Skeletal muscle satellite cell (primary cell): ENCODE measurements at regions not wholly inside any gene's neighbourhood (a gene's known extent, or its start where the extent isn't known, plus 50 kb on each side); places are given as distances from the start of the nearest gene placed in this dataset.

Experiments
- H3K27me3 ChIP-seq: 2 replicates; pipeline ENCODE4 v1.7.0; 2013; ENCODE audit warnings: low read length; ENCODE audit not compliant: control insufficient read depth, insufficient read depth
- H3K36me3 ChIP-seq: 2 replicates; pipeline ENCODE4 v1.7.0; 2013; ENCODE audit warnings: mild to moderate bottlenecking, control low read depth, low read length; ENCODE audit not compliant: insufficient read depth
- H3K4me1 ChIP-seq: 2 replicates; pipeline ENCODE4 v1.7.0; 2013; ENCODE audit warnings: low read length; ENCODE audit not compliant: control insufficient read depth, insufficient read depth
- H3K4me2 ChIP-seq: 2 replicates; pipeline ENCODE4 v1.7.0; 2013; ENCODE audit warnings: mild to moderate bottlenecking, low read length
- H3K4me3 ChIP-seq: 2 replicates; pipeline ENCODE4 v1.7.0; 2013; ENCODE audit warnings: low read length
- H3K9ac ChIP-seq: 2 replicates; pipeline ENCODE4 v1.7.0; 2013; ENCODE audit warnings: mild to moderate bottlenecking, low read depth, low read length, moderate library complexity
- H3K9me3 ChIP-seq: replicated peaks from 2 replicates; pipeline ENCODE4 v1.7.0; 2013; ENCODE audit warnings: mild to moderate bottlenecking, control low read depth, low read length

DNA sequence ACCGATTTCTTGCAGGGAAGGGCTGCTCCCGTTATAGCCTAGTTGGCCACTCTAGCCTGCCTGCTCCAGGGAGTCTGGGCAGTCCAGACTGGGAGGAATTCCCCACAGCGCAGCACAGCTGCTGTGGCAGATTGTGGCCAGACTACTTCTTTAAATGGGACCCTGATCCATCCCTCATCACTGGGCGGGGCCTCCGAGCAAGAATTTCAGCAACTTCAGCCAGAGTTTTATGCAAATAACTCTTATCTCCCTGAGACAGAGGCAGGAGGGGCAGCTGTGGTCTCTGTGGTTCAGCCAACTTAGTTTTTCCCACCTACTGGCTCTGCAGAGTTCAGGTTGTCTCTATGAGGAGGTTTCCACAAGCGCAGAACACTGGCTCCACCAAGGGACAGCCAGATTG lies 1583.2 kb downstream of the SUCLG1 start:
- no peaks in the 10 kb centered on the region for H3K9me3 ChIP-seq
- H3K27me3 ChIP-seq: no peaks in the 10 kb centered on the region
- no peak overlapping the region for H3K4me2 ChIP-seq
- H3K36me3 ChIP-seq: no peaks in the 10 kb centered on the region
- H3K4me1 ChIP-seq: no peaks in the 10 kb centered on the region
- no peak overlapping the region for H3K4me3 ChIP-seq
- H3K9ac ChIP-seq: no peak overlapping the region

DNA sequence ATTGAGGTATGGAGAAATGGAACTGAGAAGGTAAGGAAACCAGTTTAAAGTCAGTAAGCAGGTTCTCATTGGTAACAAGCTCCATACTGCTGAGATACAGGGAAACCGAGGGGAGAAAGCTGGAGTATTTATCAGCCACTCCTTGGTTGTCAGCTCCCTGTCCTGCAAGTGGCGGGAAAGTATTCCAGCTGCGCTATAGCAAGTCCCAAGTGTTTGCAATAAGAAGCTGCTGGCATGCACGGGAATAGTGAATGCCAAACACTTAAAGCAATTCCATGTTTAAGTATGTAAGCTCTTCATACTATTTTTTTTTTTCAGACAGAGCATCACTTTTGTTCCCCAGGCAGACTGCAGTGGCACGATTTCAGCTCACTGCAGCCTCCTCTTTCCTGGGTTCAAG lies 1601.1 kb downstream of the SUCLG1 start:
- no peaks in the 10 kb centered on the region for H3K36me3 ChIP-seq
- no peaks in the 10 kb centered on the region for H3K27me3 ChIP-seq
- no peak overlapping the region for H3K4me2 ChIP-seq
- H3K9ac ChIP-seq: no peak overlapping the region
- H3K9me3 ChIP-seq: no peaks in the 10 kb centered on the region
- H3K4me3 ChIP-seq: no peak overlapping the region
- no peaks in the 10 kb centered on the region for H3K4me1 ChIP-seq

GRCh38 chr2:82853299-82853698 lies 1605.8 kb downstream of the SUCLG1 start:
- no peaks in the 10 kb centered on the region for H3K9me3 ChIP-seq
- H3K36me3 ChIP-seq: no peaks in the 10 kb centered on the region
- H3K4me2 ChIP-seq: no peak overlapping the region
- H3K9ac ChIP-seq: no peak overlapping the region
- no peaks in the 10 kb centered on the region for H3K4me1 ChIP-seq
- H3K27me3 ChIP-seq: no peaks in the 10 kb centered on the region
- no peak overlapping the region for H3K4me3 ChIP-seq

DNA sequence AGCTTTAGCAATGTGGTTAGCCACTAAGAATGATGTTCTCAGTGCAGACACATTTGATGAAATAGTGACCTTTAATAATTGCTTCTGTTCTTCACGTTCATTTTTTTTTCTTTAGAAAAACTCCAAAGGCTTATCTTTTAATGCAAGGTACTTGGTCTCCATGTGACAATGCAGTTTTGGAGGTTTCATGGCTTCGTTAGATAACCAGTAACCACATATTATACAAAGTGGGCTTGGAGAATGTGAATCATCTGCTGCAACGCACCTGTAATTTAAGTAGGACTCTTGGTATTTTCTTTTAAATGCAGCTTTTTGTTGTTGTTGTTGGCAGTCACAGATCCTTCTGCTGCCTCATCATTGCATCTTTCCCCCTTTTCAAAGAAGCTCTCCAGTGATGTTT lies 1606.3 kb downstream of the SUCLG1 start:
- no peak overlapping the region for H3K4me2 ChIP-seq
- no peaks in the 10 kb centered on the region for H3K27me3 ChIP-seq
- no peaks in the 10 kb centered on the region for H3K4me1 ChIP-seq
- H3K4me3 ChIP-seq: no peak overlapping the region
- H3K9me3 ChIP-seq: no peaks in the 10 kb centered on the region
- no peak overlapping the region for H3K9ac ChIP-seq
- no peaks in the 10 kb centered on the region for H3K36me3 ChIP-seq

- no peak overlapping the region for H3K4me2 ChIP-seq
- H3K27me3 ChIP-seq: no peaks in the 10 kb centered on the region
- H3K4me1 ChIP-seq: no peaks in the 10 kb centered on the region
- H3K4me3 ChIP-seq: no peak overlapping the region
- H3K9ac ChIP-seq: no peak overlapping the region
- H3K36me3 ChIP-seq: no peaks in the 10 kb centered on the region
- no peaks in the 10 kb centered on the region for H3K9me3 ChIP-seq
These were observed 1610.8 kb downstream of the SUCLG1 start for GRCh38 chr2:82848285-82848684.

DNA sequence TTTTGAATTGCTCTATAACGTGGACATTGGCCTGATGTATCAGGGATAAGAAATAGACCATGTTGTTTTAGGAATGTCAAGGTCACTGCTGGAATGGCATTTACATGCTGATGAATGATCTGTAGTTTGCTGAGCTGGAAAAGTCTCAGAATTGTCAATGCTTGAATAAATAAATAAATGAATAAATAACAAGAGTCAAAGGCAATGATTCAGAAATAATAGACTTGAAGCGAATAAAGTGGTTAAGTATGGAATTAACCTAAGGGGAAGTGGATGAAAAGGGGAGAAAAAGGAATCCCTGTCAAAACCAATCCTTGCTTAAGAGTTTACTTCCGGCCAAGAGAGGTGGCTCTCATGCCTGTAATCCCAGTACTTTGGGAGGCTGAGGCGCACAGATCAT lies 1620.0 kb downstream of the SUCLG1 start:
- H3K27me3 ChIP-seq: no peaks in the 10 kb centered on the region
- no peak overlapping the region for H3K4me2 ChIP-seq
- no peak overlapping the region for H3K9ac ChIP-seq
- H3K4me1 ChIP-seq: peaks cover 15% of the 10 kb centered on the region
- no peak overlapping the region for H3K4me3 ChIP-seq
- no peaks in the 10 kb centered on the region for H3K36me3 ChIP-seq
- no peaks in the 10 kb centered on the region for H3K9me3 ChIP-seq

DNA sequence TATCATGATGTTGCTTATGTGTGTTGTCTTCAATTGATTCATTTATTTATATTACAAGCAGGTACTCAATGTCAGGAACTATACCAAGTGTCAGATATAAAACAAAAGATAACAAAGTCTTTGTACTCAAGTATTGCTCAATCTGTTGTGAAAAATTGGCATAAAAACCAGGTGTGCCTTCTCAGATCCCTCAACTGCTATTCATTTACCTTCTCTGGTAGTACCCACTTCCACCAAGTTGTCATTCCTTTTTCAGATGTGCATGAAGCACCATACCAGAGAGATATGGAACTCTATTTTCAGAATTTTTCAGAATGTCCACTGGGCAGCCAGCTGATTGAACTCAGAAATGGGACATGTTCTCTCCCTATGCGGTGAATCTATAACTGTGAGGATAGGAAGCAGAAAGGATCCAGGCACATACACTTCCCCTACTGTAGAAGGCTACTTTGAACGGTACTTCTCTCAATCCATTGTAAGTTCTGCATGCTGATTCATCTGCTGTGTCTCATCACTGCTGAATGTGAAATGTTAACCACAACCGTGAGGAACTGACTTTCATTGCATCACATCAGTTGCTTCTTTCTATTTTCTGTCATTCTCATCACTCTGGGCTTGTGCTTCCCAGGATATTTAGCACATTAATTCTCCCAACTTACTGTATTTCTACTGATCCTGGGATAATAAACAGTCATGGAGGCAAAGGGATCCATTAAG lies 1621.3 kb downstream of the SUCLG1 start:
- no peaks in the 10 kb centered on the region for H3K9me3 ChIP-seq
- no peak overlapping the region for H3K9ac ChIP-seq
- H3K4me3 ChIP-seq: no peak overlapping the region
- H3K4me2 ChIP-seq: peak overlapping the region; percentile 29
- no peaks in the 10 kb centered on the region for H3K36me3 ChIP-seq
- peaks cover 15% of the 10 kb centered on the region for H3K4me1 ChIP-seq
- H3K27me3 ChIP-seq: no peaks in the 10 kb centered on the region

DNA sequence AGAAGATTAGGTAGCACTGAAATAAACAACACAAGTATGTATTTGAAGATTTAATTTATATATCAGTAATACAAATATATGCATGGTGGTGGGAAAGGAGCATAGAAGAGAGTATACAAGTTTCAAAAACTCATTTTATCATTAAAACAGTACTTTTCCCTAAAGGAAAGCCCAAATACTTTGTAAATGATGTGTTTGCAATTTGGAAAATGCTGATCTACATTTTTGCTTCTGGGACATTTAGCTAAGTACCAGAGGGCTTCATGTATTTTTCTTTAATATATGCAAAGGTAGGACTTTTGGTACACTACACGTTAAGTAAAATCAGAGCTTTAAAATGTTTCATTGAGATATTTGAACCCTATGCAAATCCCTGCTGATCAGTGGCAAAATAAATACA lies 1624.2 kb downstream of the SUCLG1 start:
- no peak overlapping the region for H3K4me3 ChIP-seq
- H3K36me3 ChIP-seq: no peaks in the 10 kb centered on the region
- H3K27me3 ChIP-seq: no peaks in the 10 kb centered on the region
- H3K4me2 ChIP-seq: no peak overlapping the region
- H3K9me3 ChIP-seq: no peaks in the 10 kb centered on the region
- H3K4me1 ChIP-seq: peaks cover 15% of the 10 kb centered on the region
- H3K9ac ChIP-seq: no peak overlapping the region

DNA sequence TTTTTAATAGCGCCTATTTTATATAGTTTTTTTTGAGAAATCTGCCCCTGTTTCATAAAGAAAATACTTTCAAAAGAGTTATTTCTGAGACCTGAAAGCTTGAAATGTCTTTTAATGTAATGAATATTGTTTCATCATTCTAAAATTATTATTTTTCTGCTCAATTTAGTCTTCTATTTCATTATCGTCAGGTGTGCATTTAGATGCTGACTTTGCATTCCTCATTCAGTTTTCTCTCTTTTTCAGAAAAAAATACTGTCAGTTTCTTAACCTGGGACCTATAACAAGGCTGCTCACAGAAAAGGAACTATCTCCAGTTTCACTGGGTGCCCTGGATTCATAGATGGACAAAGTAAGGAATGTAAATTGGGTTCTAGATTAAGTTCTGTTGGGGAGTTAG lies 1631.7 kb downstream of the SUCLG1 start:
- no peak overlapping the region for H3K9ac ChIP-seq
- no peak overlapping the region for H3K4me2 ChIP-seq
- no peak overlapping the region for H3K4me3 ChIP-seq
- H3K36me3 ChIP-seq: no peaks in the 10 kb centered on the region
- H3K9me3 ChIP-seq: no peaks in the 10 kb centered on the region
- H3K4me1 ChIP-seq: no peaks in the 10 kb centered on the region
- H3K27me3 ChIP-seq: no peaks in the 10 kb centered on the region

DNA sequence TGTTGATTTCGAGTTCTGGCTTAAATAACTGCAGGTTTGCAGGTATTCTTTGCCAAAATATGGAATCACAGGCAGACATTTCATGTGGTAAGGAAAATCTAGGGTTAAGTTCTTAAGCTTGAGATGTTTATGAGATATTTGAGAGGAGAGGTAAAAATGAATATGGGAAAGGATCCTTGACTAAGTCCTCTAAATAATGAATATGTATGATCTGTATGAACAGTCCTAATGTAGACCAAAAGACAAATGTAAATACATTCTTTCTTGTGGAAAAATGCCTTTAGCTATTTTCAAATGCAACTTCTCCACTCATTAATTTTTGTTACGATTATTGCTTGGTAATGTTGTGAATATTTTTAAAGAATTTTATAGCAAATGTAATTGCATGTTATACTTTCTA lies 1632.6 kb downstream of the SUCLG1 start:
- Histone ChIP-seq H3K4me2 (no peak overlapping the region), H3K9ac (no peak overlapping the region), H3K4me3 (no peak overlapping the region), H3K4me1 (no peaks in the 10 kb centered on the region), H3K27me3 (no peaks in the 10 kb centered on the region), H3K9me3 (no peaks in the 10 kb centered on the region), H3K36me3 (no peaks in the 10 kb centered on the region)

- no peaks in the 10 kb centered on the region for H3K36me3 ChIP-seq
- no peak overlapping the region for H3K4me2 ChIP-seq
- H3K9ac ChIP-seq: no peak overlapping the region
- H3K4me3 ChIP-seq: no peak overlapping the region
- no peaks in the 10 kb centered on the region for H3K27me3 ChIP-seq
- no peaks in the 10 kb centered on the region for H3K9me3 ChIP-seq
- H3K4me1 ChIP-seq: no peaks in the 10 kb centered on the region
These were observed 1633.5 kb downstream of the SUCLG1 start for GRCh38 chr2:82825410-82826090.

DNA sequence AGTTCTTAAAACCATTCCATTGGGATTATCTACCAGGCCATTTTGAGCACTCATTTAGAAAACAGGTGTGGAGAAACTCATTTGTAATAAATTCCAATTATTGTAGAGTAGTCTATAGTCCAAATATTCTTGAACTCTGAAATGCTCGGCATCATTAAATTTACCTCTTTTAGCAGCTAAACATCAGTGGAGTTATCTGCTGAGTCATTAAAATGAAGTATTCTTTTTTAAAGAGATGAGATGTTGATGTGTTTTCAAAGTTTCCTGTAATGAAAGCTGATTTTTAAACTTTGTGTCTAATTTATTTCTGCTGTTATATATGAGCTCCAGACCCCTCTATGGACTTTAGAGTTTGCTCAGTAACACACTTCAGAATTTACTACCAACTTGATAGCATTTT lies 1635.2 kb downstream of the SUCLG1 start:
- Histone ChIP-seq H3K36me3 (no peaks in the 10 kb centered on the region), H3K4me2 (no peak overlapping the region), H3K9ac (no peak overlapping the region), H3K9me3 (no peaks in the 10 kb centered on the region), H3K4me3 (no peak overlapping the region), H3K27me3 (no peaks in the 10 kb centered on the region), H3K4me1 (no peaks in the 10 kb centered on the region)
